OCI-M2 (cell line): ENCODE measurements at regions not wholly inside any gene's neighbourhood (a gene's known extent, or its start where the extent isn't known, plus 50 kb on each side); places are given as distances from the start of the nearest gene placed in this dataset.

ENCODE experiments used
- DNase-seq: peaks from one replicate; lab custom pipeline; 2025; ENCODE audit not compliant: unreplicated experiment; lab: John Stamatoyannopoulos, UW

- no peak for DNase-seq
These were observed 855.5 kb upstream of the MAP3K7 start for GRCh38 chr6:91442342-91442741.

- no peak for DNase-seq
These were observed 851.7 kb upstream of the MAP3K7 start for GRCh38 chr6:91438570-91438969.

- DNase-seq: no peak
These were observed 850.5 kb upstream of the MAP3K7 start for GRCh38 chr6:91437315-91437729.

- DNase-seq: no peak
These were observed 849.6 kb upstream of the MAP3K7 start for GRCh38 chr6:91436448-91436847.

- no peak for DNase-seq
These were observed 848.8 kb upstream of the MAP3K7 start for GRCh38 chr6:91435630-91436029.

- DNase-seq: no peak
These were observed 847.7 kb upstream of the MAP3K7 start for GRCh38 chr6:91434576-91434975.

- DNase-seq: no peak
These were observed 847.0 kb upstream of the MAP3K7 start for GRCh38 chr6:91433660-91434534.

- no peak for DNase-seq
These were observed 842.2 kb upstream of the MAP3K7 start for GRCh38 chr6:91428953-91429560.

- no peak for DNase-seq
These were observed 841.4 kb upstream of the MAP3K7 start for GRCh38 chr6:91428296-91428695.

- no peak for DNase-seq
These were observed 833.4 kb upstream of the MAP3K7 start for GRCh38 chr6:91420243-91420642.

GRCh38 chr6:91415031-91415605 lies 828.2 kb upstream of the MAP3K7 start:
- no peak for DNase-seq

- DNase-seq: no peak
These were observed 825.7 kb upstream of the MAP3K7 start for GRCh38 chr6:91412532-91412931.

- no peak for DNase-seq
These were observed 820.8 kb upstream of the MAP3K7 start for GRCh38 chr6:91407706-91408105.

- no peak for DNase-seq
These were observed 806.1 kb upstream of the MAP3K7 start for GRCh38 chr6:91392951-91393350.

- no peak for DNase-seq
These were observed 800.6 kb upstream of the MAP3K7 start for GRCh38 chr6:91387290-91388059.

- DNase-seq: no peak
These were observed 799.3 kb upstream of the MAP3K7 start for GRCh38 chr6:91386204-91386603.

- no peak for DNase-seq
These were observed 796.3 kb upstream of the MAP3K7 start for GRCh38 chr6:91383207-91383606.

- no peak for DNase-seq
These were observed 789.8 kb upstream of the MAP3K7 start for GRCh38 chr6:91376686-91377085.

GRCh38 chr6:91366781-91367180 lies 779.9 kb upstream of the MAP3K7 start:
- DNase-seq: no peak

- no peak for DNase-seq
These were observed 772.1 kb upstream of the MAP3K7 start for GRCh38 chr6:91358986-91359385.

- no peak for DNase-seq
These were observed 766.0 kb upstream of the MAP3K7 start for GRCh38 chr6:91352878-91353277.
